ENCODE measurements at regions not wholly inside any gene's neighbourhood (a gene's known extent, or its start where the extent isn't known, plus 50 kb on each side); places are given as distances from the start of the nearest gene placed in this dataset.

DNA sequence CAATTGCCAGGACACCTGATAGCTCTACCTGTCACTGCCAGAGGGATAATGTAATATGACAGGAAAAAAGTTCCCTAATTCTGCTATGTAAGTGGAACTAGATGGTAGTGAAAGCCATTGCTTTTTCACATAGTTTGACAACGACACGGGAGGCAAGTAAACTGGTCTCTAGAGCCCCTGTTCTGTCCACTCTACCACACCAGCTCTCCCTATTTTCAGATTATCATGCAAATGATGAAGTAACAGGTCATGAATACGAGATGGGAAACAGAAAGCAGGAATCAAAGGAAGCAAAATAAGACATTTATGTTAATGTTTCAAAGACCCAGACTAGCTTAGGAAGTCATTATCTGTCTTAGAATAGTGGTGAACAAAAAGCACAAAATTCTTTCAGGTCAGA lies 56.2 kb downstream of the TAF11L14 start:
- no peak for DNase-seq (ENCODE audit: low read depth in 4 of 4, low spot score in 3 of 4)

- no peak for DNase-seq (ENCODE audit: low read depth in 4 of 4, low spot score in 3 of 4)
Measured at GRCh38 chr5:17691762-17692161, 57.5 kb downstream of the TAF11L14 start.

GRCh38 chr5:17694371-17694770 lies 60.1 kb downstream of the TAF11L14 start:
- no peak for DNase-seq (ENCODE audit: low read depth in 4 of 4, low spot score in 3 of 4)

DNA sequence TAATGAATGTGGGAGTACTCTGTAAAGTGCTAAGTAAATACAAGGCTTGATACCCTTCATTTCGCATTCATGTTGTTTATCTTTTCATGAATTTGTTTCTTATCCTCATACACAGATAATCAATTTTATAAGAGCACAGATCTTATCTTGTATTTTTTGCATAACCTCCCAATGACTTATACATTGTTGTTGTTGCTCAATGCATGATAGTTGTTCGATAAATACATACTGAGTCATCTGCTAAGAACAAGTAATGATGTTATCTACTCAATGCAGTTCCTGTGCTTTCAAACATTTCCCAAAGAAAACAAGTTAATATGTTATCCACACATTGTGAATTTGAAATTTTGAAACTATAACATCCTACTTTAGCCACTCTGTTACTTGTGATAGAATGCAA lies 60.7 kb downstream of the TAF11L14 start:
- no peak for DNase-seq (ENCODE audit: low read depth in 4 of 4, low spot score in 3 of 4)

- no peak for DNase-seq (ENCODE audit: low read depth in 4 of 4, low spot score in 3 of 4)
Measured at GRCh38 chr5:17696627-17697026, 62.4 kb downstream of the TAF11L14 start.

DNA sequence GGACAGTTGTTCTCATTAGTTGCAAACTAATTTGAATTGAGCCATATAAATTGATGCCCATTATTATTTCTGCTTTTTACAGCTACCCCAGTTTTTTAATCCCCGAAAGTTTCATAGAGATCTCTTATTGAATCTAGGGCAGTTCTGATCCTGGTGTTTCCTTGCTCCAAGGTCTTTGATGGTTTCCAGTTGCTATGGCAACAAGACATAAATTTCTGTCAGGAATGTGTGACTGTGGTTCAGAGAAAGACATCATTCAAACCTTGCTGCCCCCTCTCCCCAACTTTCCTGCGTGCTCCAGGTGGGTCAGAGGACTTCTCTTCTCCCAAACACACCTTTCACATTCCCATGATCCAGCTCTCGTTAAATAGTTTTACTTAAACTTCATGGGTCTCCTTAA lies 63.4 kb downstream of the TAF11L14 start:
- no peak for DNase-seq (ENCODE audit: low read depth in 4 of 4, low spot score in 3 of 4)

- no peak for DNase-seq (ENCODE audit: low read depth in 4 of 4, low spot score in 3 of 4)
Measured at GRCh38 chr5:17709011-17709710, 74.9 kb downstream of the TAF11L14 start.

DNA sequence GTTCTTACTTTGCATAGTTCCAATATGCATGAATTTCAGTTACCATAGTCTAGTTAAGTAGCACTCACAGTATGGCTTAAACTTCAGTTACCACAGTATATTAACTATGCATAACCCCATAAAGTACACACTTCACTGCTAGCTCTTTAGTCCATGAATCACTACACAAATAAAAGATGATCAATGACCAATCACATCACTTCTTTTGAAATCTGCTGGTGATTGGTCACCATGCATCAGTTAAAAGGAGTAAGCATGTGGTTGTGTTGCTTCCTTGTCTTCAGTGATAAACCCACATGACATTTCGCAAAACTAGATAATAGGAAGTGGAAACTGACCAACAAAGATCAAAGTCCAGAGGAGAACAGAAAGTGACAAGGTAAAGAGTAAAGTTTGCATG lies 79.0 kb downstream of the TAF11L14 start:
- DNase-seq (ENCODE audit: low read depth in 4 of 4, low spot score in 3 of 4): no peak

- DNase-seq (ENCODE audit: low read depth in 4 of 4, low spot score in 3 of 4): no peak
Measured at GRCh38 chr5:17714186-17714585, 79.9 kb downstream of the TAF11L14 start.

DNA sequence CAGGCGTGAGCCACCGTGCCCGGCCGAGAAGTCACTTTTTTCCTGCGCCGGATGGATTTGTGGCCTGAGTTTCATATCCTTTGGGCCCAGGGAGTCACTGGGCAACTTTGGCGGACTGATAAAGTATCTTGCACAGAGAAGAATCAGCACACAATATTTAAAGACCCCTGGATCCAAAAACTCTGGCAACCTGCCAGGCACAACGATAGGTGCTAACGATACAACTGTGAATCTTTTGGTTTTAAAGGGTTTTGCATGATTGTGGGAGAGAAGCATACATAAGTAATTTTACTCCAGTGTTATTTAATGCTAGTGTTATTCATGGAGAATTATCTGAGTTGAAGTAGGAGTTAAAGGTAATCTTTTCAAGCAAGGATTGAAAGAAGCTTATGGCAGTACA lies 85.3 kb downstream of the TAF11L14 start:
- DNase-seq (ENCODE audit: low read depth in 4 of 4, low spot score in 3 of 4): no peak

DNA sequence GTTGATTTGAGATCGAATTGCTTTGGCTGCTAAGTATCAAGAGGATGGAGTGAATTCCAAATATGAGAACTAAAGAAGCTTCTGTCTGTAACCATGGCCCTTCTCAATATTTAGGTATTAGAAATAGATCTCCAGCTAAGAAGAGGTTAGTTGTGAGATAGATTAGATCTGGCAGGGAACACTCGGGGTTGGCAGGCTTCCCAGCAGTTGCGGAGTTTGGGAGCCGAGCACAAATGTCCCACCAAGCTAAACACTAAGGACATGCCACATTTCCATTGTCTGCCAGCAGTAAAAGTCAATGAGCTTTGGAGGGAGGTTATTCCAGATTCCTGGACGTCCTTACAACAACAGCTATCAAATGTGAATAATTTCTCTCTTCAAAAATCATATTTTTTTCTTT lies 85.8 kb downstream of the TAF11L14 start:
- DNase-seq (ENCODE audit: low read depth in 4 of 4, low spot score in 3 of 4): no peak

- no peak for DNase-seq (ENCODE audit: low read depth in 4 of 4, low spot score in 3 of 4)
Measured at GRCh38 chr5:17723876-17724275, 89.6 kb downstream of the TAF11L14 start.

- DNase-seq (ENCODE audit: low read depth in 4 of 4, low spot score in 3 of 4): no peak
Measured at GRCh38 chr5:17727098-17727497, 92.8 kb downstream of the TAF11L14 start.

GRCh38 chr5:17730421-17730820 lies 96.2 kb downstream of the TAF11L14 start:
- DNase-seq (ENCODE audit: low read depth in 4 of 4, low spot score in 3 of 4): no peak

GRCh38 chr5:17732351-17732923 lies 98.2 kb downstream of the TAF11L14 start:
- no peak for DNase-seq (ENCODE audit: low read depth in 4 of 4, low spot score in 3 of 4)

- DNase-seq (ENCODE audit: low read depth in 4 of 4, low spot score in 3 of 4): no peak
Measured at GRCh38 chr5:17734011-17734410, 99.8 kb downstream of the TAF11L14 start.

GRCh38 chr5:17735761-17736160 lies 101.5 kb downstream of the TAF11L14 start:
- no peak for DNase-seq (ENCODE audit: low read depth in 4 of 4, low spot score in 3 of 4)

DNA sequence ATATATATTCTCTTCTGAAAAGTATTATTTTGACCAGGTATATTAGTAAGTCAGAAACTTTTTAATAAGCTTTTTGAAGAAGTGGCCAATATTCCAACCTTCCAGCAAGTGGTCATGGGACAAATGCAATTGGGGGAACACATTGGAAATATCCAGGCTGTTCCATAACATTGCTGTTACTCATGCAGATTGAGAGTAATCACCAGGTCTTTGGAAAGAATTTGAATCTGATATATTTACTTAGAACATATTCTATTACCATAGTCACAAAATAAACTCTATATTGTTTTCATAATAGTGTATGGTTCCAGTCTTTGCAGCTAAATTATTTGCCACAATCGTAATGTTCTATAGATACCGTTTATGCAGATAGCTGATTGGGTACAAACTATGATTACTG lies 102.8 kb downstream of the TAF11L14 start:
- DNase-seq (ENCODE audit: low read depth in 4 of 4, low spot score in 3 of 4): no peak

DNA sequence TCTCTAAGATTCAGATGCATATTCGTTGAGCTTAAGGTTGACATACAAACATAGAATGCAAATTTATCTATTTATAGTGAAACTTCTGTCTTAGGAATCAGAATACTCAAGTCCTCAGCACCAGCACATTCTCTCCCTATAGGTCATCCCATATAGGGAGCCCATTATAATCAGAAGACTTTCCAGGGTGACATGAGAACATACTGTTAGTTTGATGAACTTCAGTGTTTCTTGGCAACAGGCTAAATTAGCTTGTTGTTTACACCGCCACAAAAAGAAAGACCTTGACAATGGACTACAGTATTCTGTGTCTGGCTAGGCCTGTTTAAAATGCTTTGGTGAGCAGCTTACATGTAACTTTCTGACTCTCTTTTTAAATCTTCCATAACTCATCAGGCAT lies 104.2 kb downstream of the TAF11L14 start:
- DNase-seq (ENCODE audit: low read depth in 4 of 4, low spot score in 3 of 4): no peak

DNA sequence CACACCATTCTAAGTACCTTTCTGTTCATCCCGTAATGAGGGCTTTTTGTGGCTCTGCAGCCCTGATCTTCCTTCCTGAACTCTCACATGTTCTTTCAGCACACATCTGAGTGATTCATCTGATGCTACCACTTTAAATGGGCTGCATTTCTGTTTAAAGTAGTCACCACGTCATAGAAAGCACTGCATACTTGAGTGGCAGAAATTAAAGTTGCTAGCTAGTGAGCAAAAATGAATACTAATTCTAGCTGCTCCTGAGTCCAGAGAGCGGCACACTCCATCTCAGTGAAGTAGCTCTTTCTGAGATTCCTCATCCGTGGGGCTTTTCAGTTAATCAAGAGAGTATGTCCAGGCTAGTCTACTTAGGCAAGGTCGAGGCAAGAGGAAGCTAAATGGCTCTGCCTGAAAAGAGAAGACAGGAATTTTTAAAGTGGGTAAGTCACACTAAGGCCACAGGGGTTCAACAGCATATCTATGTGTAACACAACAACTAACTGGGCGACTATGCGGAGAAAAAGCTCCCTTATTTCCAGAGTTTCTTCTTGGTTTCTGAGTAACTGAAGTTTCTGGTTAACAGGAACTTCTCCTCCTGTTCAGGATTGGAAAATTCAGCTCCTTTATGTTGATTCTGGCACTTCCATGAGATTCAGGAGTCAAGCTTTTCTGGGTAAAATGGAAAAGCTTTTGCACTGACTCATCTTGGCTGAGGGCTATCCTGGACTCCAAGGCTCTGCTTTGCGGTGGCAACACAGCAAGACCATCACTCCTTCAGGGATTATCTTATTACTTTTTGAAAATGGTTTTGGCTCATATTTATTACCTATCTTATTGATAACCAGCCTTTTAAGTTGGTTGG lies 109.5 kb downstream of the TAF11L14 start:
- DNase-seq (ENCODE audit: low read depth in 4 of 4, low spot score in 3 of 4): no peak

DNA sequence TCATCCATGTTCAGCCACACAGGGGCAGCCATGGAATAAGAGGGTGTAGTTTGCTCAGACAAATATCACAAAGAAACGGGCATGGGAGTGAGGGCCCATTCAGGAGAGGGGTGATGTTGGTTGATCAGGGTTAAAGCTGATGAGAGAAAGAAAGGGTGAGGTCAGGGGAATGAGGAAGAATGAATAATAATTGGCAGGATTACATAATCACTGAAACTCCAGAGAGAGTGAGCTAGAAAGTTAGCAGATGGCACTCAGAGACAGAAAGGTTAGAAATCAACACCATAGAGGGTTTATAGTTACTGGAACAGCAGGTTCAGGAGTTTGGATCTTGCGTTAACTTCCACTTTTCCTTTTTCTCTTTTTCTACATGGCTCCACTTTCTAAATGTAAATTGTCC lies 113.9 kb downstream of the TAF11L14 start:
- no peak for DNase-seq (ENCODE audit: low read depth in 4 of 4, low spot score in 3 of 4)

- DNase-seq (ENCODE audit: low read depth in 4 of 4, low spot score in 3 of 4): no peak
Measured at GRCh38 chr5:17748941-17749340, 114.7 kb downstream of the TAF11L14 start.

Measured in right renal pelvis (tissue), 4 donors.